Ovary (tissue), 7 donors: ENCODE measurements at regions not wholly inside any gene's neighbourhood (a gene's known extent, or its start where the extent isn't known, plus 50 kb on each side); places are given as distances from the start of the nearest gene placed in this dataset.

Source experiments
- DNase-seq, 5 donors: peaks; one replicate each; pipeline ENCODE4 v3.0.0-alpha.2; 2019 to 2020
- H3K27ac ChIP-seq, 2 donors: fragments of 200-600 bp; one replicate each; pipeline versions ENCODE4 v1.5.1 to v1.8.0; 2019 to 2022
- H3K27me3 ChIP-seq: fragments of 200-600 bp; one replicate; pipeline ENCODE4 v1.8.0; 2022
- H3K36me3 ChIP-seq: fragments of 200-600 bp; sonication (generic); one replicate; pipeline ENCODE4 v1.5.1; 2019
- H3K4me1 ChIP-seq: one replicate; pipeline ENCODE4 v1.8.1; 2013; ENCODE audit warnings: mild to moderate bottlenecking, moderate library complexity; ENCODE audit not compliant: insufficient read depth
- H3K4me3 ChIP-seq: fragments of 200-600 bp; sonication (generic); one replicate; pipeline ENCODE4 v1.5.1; 2017
- H3K9me3 ChIP-seq, 2 donors: fragments of 200-600 bp in 1 of 2; sonication (generic) in 1 of 2; one replicate each; pipeline versions ENCODE4 v1.5.1 to v1.8.1; 2013 to 2019; ENCODE audit warnings: mild to moderate bottlenecking in 1 of 2, moderate library complexity in 1 of 2
- EP300 ChIP-seq: sonication (generic); formaldehyde crosslinking; IDR thresholded peaks from one replicate; pipeline ENCODE4 v1.6.1; 2017; ENCODE audit warnings: antibody characterized with exemption
- POLR2A ChIP-seq: fragments of 450-650 bp; IDR thresholded peaks from one replicate; pipeline ENCODE4 v1.6.1; 2017; ENCODE audit warnings: antibody characterized with exemption, mild to moderate bottlenecking, moderate library complexity
- WGBS, 3 donors: extraction: QIAGEN DNeasy Blood & Tissue Kit in 1 of 3; methylation state at CpG; one replicate each; pipeline versions ENCODE4 v1.1.5 to v1.1.7; 2013 to 2017; 5-methylcytosine and 5-hydroxymethylcytosine counted together
- intact Hi-C, 4 donors: fragments of 100-400 bp; cut with DNase I; formaldehyde crosslinking; loops; one replicate each; pipeline versions ENCODE4 v1.11.0 to v1.15.1; 2022 to 2023
- TF ChIP-seq, protein P1 (sequence below), 3 donors: fragments of 450-650 bp in 2 of 3; fragments of 200-600 bp in 1 of 3; IDR thresholded peaks; one replicate each; pipeline versions ENCODE4 v1.5.1 to v1.8.0; 2016 to 2022; ENCODE audit warnings: antibody characterized with exemption in 3 of 3, mild to moderate bottlenecking in 1 of 3
- donor health status: DM: no; HTN: no; CAD: no; lungs with moderate emphysema.
- donor health status: DM: no; HTN: no; CAD: no.
- donor health status: Bipolar disorder and iron deficiency.
- donor health status: DM: no; HTN: no; CAD: no.
- donor health status: DM: yes; HTN: yes; CAD: no.

DNA sequence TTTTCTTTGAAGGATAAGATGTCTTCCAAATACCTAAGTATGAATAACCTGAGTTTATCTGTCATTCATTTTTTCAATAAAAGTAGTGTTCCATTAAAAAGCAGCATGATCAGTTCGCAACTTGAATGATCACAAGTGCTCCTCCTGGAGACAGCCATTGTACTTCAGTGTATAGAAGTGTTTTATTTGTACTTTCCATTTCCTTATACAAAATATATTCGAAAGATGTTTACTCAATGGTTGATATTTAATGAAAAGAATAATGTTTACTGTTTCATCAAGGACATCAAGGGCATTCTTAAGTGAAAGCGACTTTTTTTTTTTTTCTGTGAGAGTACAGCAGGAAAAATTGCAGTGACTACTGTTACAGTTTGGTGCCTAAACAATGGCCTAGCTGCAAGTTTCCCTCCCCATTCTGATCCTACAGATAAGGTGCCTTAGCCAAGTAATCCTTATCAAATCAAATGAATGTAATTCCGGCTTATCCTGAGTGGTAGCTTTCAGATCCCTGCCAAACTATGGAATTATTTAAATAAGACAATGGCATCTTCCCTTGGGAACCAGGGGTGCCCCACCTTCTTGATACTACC, 69.0 kb upstream of the IL15 start:
- 70 to 81% (median 71%) methylated on average over 4 of the region's 4 CpGs for WGBS, 3 donors
- no peak for DNase-seq
- Histone ChIP-seq H3K4me1 (peaks cover 3% of the 10 kb centered on the region), H3K27ac (no peak overlapping the region), H3K9me3 (no peaks in the 10 kb centered on the region), H3K27me3 (no peaks in the 10 kb centered on the region), H3K36me3 (no peaks in the 10 kb centered on the region), H3K4me3 (no peak overlapping the region)
- TF ChIP-seq EP300 (no peak), POLR2A (no peak)
- TF ChIP-seq, protein P1, sequence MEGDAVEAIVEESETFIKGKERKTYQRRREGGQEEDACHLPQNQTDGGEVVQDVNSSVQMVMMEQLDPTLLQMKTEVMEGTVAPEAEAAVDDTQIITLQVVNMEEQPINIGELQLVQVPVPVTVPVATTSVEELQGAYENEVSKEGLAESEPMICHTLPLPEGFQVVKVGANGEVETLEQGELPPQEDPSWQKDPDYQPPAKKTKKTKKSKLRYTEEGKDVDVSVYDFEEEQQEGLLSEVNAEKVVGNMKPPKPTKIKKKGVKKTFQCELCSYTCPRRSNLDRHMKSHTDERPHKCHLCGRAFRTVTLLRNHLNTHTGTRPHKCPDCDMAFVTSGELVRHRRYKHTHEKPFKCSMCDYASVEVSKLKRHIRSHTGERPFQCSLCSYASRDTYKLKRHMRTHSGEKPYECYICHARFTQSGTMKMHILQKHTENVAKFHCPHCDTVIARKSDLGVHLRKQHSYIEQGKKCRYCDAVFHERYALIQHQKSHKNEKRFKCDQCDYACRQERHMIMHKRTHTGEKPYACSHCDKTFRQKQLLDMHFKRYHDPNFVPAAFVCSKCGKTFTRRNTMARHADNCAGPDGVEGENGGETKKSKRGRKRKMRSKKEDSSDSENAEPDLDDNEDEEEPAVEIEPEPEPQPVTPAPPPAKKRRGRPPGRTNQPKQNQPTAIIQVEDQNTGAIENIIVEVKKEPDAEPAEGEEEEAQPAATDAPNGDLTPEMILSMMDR (IDR thresholded peaks at IDR 0.05) = no peak
- intact Hi-C loops = no loop called here

GRCh38 chr4:141569141-141569540, 67.2 kb upstream of the IL15 start:
- WGBS, 3 donors = 69 to 84% (median 73%) methylated on average over 2 of the region's 2 CpGs
- TF ChIP-seq POLR2A (no peak), EP300 (no peak)
- TF ChIP-seq, protein P1 (IDR thresholded peaks at IDR 0.05) = no peak
- DNase-seq = no peak
- Histone ChIP-seq H3K36me3 (no peaks in the 10 kb centered on the region), H3K27me3 (no peaks in the 10 kb centered on the region), H3K4me3 (no peak overlapping the region), H3K27ac (no peak overlapping the region), H3K9me3 (no peaks in the 10 kb centered on the region), H3K4me1 (peaks cover 3% of the 10 kb centered on the region)
- intact Hi-C loops = no loop called here

- DNase-seq = no peak
- no peaks in the 10 kb centered on the region for H3K9me3 ChIP-seq
- H3K4me1 ChIP-seq = peaks cover 3% of the 10 kb centered on the region
- H3K27ac ChIP-seq = no peak overlapping the region
- no peaks in the 10 kb centered on the region for H3K36me3 ChIP-seq
- no peak overlapping the region for H3K4me3 ChIP-seq
- intact Hi-C loops = no loop called here
- no peaks in the 10 kb centered on the region for H3K27me3 ChIP-seq
- TF ChIP-seq EP300 = no peak
- TF ChIP-seq POLR2A = no peak
- TF ChIP-seq, protein P1 (IDR thresholded peaks at IDR 0.05) = no peak
These were observed 66.1 kb upstream of the IL15 start for GRCh38 chr4:141570290-141570689.

GRCh38 chr4:141571362-141571761, 65.0 kb upstream of the IL15 start:
- no peak for TF ChIP-seq EP300
- TF ChIP-seq, protein P1 (IDR thresholded peaks at IDR 0.05) = no peak
- no peak for TF ChIP-seq POLR2A
- Histone ChIP-seq H3K4me3 (no peak overlapping the region), H3K4me1 (peaks cover 3% of the 10 kb centered on the region), H3K27me3 (no peaks in the 10 kb centered on the region), H3K9me3 (no peaks in the 10 kb centered on the region), H3K27ac (no peak overlapping the region), H3K36me3 (no peaks in the 10 kb centered on the region)
- 13 to 41% (median 19%) methylated on average over 2 of the region's 2 CpGs for WGBS, 3 donors
- no peak for DNase-seq
- intact Hi-C loops = no loop called here
